GM03348 (cell line): ENCODE measurements at regions not wholly inside any gene's neighbourhood (a gene's known extent, or its start where the extent isn't known, plus 50 kb on each side); places are given as distances from the start of the nearest gene placed in this dataset.

Source experiments
- DNase-seq: peaks from one replicate; pipeline ENCODE4 v3.0.0; 2012; ENCODE audit warnings: low spot score

DNA sequence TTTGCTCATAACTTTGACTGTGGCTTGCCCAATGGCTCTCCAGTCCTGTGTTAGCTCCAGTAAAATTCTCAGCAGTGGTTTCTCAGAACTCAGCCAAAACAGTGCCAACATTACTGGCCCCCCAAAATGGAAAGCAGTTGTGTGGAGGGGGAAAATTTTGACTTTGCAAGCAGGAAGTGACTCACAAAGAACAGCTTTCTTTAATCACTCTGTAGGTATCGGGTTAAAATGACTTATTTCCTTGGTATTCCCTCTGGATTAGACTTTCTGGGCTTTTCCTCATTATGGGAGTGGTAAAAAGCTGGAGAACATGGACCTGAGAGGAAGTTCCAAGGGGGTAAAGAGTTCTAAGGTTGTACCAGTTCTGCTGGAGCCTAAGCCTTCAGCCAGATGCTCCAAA, 175.7 kb upstream of the RND3 start:
- DNase-seq, result peak; percentile 70

DNA sequence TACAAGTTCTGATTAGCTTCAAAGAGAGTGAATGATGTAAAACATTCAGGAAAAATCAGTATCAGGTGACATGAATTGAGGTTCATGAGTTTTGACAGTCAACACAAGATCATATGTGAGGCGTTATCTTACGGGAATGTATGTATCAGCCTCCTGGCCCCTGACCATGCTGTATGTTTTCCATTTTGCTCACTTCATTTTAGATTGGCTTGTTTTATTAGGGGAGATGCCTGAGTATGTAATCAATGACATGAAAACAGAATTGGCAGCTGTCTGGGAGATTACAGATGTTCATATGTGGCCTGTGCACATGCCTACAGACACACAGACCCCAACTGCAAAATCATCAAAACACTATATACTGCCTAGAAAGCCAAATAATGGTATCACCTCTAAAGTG, 168.5 kb upstream of the RND3 start:
- no peak for DNase-seq

DNA sequence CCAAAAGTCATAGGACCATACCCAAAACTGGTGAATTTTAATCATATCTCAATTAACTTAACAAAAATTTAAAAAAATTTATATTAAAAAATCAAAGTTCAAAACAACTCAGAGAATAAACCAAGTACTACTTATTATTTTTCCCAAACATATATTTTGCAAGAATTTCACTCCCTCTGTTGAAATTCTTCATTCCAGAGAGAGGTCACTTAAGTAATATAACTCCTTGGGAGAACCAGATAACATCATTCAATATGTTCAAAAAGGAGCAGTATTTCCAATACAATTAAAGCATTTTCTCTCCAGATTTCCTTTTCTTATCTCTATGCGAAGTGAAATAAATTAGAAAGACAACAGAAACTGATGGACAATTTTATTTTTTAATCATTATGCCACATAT, 165.9 kb upstream of the RND3 start:
- no peak for DNase-seq

DNA sequence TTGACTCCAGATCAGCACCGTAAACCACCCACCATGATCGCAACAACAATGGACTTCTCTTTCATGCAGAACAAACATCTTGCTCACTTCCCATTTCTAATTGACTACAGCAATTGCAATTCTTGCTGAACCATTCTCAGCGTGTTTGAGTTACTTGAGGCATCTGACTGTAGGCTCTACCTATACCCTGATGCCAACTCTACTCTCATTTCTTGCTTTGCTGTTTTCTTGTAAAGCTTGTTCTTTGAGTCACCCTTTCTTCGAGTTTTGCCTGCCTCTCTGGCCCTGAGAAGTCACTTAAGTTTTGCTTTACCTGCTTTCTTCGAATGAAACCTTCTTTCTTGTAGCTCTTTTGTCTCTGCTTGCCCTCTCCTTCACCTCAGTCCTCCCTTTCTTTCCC, 160.5 kb upstream of the RND3 start:
- no peak for DNase-seq

DNA sequence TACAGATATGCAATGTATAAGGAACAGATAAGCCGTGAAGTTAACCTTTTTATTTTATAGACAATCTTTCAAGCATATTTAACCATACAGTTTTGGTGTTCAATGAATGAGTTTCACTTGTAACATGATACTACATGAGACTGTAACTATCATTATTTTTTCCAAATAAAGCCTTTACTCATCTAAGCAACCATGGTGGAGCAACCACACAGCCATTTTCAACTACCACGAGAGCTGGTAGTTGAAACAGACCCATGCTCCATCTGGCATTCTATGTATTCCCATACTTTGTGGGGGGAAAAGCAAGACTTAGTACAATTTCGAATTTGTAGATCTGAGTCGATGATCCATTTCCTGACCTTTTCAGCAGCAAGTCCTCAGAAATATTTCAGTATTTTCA, 159.3 kb upstream of the RND3 start:
- no peak for DNase-seq

DNA sequence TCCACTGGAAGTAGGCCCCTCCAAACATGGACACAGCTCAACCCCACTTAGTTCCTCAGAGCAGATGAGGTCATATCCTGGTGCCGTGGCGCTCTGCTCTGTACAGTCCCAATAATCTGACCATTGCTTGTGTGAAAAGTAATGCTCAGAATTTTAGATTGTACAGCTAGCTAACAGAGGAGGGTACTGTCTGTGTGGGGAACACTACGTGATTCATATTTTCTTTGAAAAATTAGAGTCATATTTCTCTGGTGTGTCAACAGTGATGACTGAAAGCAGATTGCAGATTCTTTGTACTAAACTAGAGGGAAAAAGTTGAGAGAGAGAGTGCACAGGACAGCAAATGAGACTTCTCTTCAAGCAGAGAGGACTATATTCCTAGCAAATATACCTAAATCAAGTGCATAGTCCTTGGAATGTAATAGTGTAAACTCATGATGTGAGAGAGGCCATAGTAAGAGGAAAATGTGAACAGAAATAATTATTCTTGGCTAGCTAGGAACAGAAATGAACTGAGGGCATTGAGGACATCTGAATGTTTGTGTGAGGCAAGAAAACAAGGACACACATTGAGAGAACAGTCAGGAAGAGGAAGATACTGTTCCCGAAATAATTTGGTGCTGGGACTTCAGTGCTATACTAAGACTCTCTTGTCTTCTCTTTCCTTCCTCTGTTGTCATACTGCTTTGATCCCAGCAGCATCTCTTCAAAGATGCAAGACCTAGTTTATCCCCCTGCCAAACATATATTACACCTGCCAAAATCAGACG, 157.0 kb upstream of the RND3 start:
- peak; percentile 43 for DNase-seq

DNA sequence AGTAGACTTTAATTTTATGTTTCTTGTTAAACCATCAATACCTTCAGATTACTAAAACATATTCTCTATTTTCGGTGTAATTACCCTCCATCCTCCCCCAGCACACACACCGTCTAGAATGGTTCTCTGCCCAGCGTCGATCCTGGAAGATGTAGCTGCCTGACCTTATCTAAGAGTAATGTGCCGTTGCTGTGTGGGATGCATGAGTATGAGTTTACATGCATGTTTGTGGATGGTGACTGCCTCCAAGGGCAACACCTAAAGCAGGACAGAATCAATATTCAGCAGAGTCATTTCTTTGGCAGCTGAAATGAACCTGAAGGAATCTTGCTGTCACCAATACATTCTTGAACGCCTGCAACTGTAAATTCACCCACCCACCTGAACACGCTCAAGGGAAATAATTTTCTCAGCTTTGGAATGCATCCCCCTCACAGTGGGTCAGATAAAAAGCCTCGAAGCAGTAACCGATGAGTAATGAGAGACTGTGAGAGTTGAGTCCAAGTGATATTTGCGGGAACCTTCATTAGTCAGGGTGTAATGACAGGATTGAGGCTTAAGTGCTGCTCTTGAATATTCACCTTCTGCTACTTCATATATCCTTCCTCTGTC, 155.8 kb upstream of the RND3 start:
- DNase-seq, result no peak

DNA sequence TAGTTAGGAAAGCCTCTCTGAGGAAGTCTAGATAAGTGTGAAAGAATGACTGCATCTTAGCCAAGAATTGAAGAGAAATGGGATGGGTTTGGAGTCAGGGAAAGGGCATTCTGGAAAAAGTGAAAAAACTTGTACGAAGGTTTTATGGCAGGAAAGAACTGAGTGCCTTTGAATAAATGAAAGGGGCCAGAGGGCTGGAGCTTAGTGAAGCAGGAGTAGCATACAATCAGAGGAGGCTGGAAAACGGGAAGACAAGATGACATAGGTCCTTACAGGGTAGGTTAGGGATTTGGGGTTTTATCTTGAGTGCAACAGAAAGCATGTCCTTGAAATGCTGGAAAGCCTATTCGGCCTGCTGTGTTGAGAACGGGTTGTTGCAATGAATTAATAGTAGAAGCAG, 152.6 kb upstream of the RND3 start:
- DNase-seq, result peak; percentile 24

DNA sequence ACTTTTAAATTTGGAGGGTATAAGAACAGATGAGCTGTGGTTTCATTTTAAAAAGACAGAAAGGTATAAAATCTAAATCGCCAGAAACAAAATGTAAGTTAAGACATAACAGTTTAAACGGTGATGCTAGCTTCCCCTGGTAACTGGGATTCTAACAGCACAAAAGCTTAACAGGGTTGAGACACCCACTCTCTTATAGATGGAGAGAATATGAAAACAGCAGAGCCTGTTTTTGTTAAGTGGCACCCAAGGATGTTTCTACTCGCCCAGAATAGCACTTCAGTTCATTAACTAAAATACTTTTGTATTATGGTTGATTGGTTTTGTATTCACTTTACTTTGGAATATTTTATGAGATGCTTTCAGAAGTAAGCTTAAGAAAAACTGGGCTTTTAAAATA, 151.9 kb upstream of the RND3 start:
- no peak for DNase-seq

DNA sequence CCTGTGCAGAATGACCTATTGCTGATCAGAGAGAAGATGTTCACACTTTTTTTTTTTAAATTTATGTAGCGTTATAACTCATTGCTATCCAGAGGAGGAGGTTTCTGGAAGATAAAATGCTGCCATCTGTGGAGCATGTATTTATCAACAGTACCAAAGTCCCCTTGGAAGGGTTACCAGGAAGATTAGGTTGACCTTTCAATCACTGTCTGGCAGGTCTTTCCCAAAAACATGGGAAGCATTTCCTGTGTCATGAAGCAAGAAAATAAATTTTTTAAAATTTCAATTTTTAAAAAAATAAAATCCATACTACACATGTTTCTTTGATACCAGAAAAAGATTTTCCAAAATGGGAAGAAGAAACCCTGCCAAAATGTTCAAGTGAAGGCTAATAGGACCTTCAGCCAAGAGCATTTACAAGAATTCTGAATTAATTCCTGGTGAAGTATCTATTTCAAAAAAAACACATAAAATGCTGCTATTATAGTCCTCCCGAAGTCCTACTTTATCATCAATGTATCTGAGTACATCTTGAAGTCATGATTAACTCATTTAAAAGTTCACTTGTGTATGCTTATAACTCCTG, 143.9 kb upstream of the RND3 start:
- DNase-seq, result no peak

DNA sequence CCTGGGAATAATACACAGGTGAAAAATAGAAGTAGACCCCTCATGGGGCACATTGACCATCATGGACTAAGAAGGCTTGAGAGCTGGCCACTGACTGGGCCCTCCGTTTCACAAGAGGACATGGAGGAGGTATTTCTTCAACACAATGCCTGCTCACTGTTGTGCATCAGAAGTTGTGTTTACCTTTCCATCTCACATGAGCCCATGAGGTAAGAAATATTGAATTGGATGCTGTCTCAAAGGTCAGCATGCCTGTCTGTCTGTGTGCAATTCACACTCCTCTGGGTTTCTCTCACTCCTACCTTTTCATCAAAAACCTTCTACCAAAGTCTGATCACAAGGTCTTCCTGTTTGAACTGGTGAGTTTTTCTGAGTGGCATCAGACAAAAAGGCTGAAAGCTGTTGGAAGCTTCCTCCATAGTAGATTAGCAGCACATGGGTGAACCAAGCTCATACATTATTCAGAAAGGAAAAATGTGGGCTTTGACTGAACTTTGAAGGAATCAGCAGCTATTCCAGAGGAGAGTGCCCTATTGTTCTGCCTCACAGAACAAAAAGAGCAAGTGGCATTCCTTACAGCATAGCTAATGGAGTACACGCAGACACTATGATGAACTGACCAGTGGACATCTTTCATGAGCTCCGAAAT, 143.2 kb upstream of the RND3 start:
- peak; percentile 58 for DNase-seq

DNA sequence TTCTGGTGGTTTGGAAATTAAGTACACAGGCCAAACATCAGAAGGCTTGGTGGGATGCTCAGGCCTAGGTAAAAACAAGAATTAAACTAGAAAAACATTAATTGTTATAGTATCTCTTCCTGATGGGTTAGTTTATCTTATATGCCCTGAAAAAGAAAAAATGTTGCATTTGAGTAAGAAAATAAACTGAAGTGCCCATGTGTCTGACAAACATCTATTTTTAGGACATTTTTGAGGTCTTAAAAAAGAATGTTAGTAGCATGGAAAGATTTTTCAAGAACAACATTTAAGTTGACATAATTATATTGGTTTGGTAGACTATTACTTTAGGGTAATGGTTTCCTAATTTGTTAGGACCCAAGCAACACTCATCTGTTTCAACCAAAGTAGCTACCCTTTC, 140.1 kb upstream of the RND3 start:
- no peak for DNase-seq

DNA sequence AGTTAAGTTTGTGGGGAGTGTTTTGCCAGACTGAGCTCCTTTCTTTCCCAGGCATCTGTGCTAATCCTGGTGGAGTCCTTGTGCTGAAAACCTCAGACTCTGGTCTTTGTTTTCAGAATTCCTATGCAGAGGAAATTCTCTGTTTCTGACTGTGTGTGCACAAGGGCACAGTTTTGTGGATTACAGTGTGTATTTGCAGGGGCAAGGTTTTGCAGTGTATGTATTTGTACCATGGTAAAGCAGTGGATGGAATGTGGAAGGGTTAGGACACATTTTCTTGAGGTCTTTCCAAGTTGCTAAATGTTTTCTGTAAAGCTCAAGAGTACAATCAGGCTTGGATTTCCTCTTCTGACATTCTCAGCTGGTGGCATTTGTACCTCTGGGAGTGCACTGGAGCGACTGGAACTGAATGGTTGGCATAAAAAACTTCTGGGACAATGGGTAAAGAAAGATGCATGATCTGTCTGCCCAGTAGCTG, 139.5 kb upstream of the RND3 start:
- no peak for DNase-seq

DNA sequence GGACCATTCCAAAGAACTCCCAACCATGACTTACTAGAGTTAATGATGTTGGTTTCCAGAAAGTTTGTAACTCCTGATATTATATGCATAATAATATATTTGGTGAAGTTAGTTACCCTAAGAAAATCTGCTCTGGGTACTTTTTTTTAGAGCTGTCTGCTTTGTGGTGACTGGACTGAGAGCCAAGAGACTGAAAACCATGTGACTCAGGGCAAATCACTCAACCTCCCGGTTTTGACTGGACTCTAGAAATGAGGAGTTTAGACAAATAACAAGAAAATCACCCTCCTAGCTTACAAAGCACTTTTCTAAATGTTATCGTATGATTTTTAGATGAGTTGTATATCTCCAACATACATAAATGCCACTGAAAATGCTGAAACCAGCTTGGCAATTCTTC, 138.3 kb upstream of the RND3 start:
- DNase-seq, result no peak

DNA sequence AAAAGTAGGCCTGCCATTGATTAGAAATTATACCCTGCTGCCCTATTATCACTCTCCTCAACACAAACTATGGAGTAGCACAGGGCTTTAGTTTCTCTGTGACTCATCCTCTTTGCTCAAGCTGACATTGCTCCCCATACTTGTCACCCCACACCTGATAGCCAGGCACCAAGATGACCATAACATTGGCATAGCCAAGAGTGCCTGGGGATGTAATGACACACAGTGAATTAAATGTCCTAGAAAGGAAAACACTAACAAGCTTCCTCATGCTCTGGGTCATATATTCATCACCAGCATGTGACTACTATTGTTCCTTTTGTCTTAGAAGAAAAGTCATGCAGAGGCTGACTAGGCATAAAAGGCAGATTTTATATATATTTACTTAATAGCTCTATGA, 137.8 kb upstream of the RND3 start:
- DNase-seq, result no peak

DNA sequence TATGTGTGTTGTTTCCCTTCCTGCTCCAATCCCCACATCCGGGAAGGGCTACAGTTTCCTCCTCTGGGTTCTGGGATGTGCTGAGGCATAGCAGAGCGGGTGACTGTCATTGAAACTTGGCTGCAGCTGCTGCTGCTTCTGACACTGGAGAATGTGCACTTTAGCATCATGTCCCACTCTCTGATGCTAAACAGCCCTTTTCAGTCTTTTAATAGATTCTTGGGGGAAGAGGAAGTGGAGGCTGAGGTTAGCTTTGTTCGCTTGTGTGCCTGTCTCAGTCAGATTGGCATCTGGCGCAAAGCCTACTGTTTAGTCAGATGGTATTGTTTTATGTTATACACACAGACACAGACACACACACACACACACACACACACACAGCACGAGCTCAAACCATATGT, 136.5 kb upstream of the RND3 start:
- no peak for DNase-seq

DNA sequence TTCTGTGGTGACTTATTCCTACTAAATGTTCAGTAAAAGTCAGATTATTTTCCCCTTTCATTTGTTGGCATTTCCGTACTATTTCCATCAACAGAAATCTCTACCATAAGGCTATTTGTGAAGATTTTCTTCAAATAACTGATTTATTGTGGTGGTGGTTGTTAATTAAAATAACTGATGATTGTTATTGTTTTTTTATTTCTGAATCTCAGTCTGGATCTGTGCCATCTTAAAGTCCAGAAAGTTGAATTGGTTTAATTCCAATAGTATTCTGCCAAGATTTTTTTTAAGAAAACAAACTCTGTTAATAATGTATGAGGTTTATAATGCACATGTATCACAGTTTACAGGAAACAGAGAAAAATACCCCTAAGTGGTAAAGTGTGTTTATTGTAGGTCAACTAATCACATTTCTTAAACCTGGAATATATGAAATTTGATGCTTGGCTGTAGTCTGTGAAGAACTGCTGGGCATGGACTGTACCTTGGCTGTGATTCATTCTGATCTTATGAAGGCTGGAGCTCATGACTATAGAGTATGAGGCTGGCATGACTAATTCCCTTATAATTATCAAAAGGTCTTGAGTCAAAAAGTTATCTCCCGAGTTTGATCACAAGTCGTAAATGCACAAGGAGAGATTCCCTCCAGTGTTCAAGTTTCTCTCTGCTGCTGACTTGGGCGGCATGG, 134.2 kb upstream of the RND3 start:
- DNase-seq, result peak; percentile 48

DNA sequence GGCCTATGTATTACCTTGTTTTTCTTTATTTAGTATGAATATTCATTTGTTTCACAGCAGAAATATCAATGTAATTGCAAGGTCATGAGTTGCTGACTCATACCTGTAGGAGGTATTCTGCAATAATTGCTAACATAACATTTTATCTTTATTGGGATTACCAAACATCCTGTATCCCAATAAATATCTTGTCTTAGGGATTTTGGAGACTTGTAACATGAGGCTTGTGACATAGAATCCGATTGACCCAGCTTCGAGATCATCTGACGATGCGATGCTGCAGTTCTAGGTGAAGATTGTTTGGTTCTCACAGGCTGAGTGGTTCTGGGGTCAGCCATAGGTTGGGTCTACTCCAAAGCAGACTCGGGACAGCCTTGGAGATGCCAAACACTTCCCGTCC, 133.4 kb upstream of the RND3 start:
- DNase-seq, result no peak

DNA sequence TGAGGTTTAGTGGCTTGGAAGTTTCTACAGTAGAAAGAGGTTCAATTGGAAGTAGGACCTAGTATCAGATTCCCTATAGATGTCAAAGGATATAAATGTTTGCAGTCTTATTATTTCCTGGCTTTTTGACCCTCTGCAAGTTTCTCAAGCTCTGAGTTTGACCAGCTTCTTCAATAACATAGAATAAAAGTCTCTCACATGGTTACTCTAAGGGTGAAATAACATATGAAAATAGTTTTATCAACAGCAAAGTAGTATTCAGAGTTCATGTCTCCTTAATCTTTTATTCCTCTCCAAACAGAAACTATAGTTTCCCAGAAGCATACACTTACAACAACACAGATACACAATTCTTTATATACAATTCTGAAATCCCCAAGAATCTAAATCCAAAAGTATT, 132.9 kb upstream of the RND3 start:
- DNase-seq, result no peak

DNA sequence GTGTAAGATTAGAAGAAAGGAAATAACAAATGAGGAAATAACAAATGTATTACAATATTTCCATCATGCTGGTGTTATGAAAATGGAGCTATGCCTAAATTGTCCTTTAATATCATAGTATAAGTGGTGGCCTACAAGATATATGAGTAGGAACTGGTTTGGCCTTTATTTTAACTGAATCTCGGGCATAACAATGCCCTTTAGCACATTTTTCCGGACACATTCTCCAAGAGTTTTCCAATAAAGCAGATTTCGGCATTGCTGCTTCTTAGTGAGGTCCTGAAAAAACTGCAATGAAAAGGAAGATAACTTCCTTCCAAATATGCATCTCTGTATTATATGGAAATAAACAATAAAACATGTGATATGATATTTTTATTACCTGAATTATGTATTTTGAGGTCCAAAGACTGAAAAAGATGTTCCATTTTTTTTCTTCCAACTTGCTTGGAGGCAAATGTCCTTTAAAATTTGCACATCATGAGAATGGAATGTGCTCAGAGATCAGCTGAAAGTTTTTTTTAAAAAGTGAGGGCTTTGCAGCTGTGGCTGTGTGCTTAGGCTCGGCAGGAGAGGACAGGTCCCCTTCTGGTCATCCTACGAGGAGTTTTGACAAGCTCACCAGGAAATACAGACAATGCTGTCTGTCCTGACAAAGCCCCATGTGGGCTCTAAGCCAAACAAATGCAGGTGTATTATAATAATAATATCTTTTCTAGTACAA, 132.3 kb upstream of the RND3 start:
- peak; percentile 50 for DNase-seq

DNA sequence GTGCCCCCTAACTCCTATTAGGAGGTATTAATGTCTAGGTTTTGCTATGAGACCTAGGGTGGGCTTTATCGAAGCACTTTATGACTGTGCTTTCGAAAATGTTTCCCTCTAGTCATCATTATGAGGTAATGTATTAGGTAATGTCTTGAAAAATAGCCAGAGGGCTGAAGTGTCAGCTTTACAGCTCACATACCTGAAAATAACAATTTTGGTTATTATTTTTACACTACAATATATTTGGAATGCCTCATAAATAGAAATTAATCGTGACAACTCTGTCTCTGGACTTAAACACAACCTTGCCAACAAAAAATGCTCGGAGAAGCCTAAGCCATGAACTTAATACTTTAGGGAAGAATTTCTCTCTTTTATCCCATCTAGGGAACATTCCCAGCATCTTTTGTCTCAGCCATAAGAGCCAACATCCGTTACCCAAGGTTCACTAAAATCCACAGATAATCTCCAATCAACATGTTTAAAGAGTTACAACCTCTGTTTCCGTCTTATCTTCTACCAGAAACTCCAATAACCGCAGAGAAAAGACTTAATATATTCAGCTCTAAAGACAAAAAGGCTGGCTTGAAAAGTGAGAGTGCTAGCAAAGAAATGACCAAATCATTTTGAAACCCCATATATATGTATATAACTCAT, 130.9 kb upstream of the RND3 start:
- no peak for DNase-seq
